CD4-positive, alpha-beta T cell treated with Interleukin-6 for 4 hours (primary cell): ENCODE measurements at regions not wholly inside any gene's neighbourhood (a gene's known extent, or its start where the extent isn't known, plus 50 kb on each side); places are given as distances from the start of the nearest gene placed in this dataset.
A peak's percentile ranks its signal among the peaks of the same experiment; 100 is the strongest.
"Not testable (repeated sequence)": the region's sequence is repeated elsewhere in the genome, so short reads cannot be mapped to it uniquely, and the experiment has no call there.

Experiments used
- DNase-seq: peaks from one replicate; pipeline ENCODE4 v3.0.0-alpha.2; 2020; ENCODE audit warnings: mixed read lengths

DNA sequence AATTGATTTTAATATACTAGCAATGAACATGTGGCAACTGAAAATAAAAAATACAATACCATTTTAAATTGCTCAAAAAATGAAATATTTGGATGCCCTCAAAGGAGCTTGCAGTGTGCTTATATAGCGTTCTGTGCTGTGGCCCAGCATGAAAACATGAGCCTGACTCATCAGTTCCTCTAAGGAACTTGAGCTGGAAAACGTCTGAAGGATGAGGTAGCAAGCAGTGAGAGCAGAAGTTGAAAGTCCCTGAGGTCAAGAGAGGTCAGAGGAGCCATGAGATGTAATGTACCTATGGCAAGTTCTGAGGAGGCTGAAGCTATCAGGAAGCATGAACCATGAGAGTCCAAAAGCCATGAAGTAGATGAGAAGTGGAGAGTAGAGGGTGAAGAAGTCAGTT, 59.7 kb downstream of the HMGB3 start:
- DNase-seq: no peak

DNA sequence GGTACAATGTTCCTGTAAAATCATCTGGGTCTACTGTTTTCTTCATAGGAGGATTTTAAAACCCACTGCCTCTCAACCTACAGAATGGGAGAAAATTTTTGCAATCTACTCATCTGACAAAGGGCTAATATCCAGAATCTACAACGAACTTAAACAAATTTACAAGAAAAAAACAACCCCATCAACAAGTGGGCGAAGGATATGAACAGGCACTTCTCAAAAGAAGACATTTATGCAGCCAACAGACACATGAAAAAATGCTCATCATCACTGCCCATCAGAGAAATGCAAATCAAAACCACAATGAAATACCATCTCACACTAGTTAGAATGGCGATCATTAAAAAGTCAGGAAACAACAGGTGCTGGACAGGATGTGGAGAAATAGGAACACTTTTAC, 83.2 kb downstream of the HMGB3 start:
- DNase-seq: not testable (repeated sequence)

DNA sequence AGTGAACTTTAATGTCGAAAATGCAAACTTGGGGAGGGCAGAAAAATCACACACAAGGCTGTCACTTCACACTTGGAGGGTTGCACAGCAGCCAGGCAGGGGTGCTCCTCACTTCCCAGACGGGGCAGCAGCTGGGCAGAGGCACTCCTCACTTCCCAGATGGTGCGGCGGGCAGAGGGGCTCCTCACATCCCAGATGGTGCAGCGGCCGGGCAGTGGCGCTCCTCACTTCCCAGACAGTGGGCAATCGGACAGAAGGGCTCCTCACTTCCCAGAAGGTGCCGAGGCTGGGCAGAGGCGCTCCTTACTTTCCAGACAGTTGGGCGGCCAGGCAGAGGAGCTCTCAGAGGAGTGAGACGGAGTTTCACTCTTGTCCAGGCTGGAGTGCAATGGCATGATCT, 90.6 kb downstream of the HMGB3 start:
- DNase-seq: no peak

DNA sequence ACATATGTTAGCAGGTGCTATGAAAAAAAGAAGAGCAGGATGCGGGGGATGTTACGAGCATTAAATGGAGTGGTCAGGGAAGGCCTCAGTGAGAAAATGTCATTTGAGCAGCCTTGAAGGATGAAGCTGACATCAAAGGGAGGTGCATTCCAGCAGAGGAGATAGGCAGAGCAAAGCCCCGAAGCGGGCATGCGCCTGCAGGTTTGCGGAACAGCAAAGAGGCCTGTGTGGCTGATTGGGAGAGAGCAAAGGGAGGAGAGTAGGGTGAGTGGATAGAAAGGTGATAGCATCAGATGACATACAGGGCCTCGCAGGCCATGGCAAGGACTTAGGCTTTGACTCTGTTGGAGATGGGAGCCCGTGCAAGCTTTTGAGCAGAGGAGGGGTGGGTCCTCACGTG, 95.4 kb upstream of the GPR50 start:
- DNase-seq: no peak

DNA sequence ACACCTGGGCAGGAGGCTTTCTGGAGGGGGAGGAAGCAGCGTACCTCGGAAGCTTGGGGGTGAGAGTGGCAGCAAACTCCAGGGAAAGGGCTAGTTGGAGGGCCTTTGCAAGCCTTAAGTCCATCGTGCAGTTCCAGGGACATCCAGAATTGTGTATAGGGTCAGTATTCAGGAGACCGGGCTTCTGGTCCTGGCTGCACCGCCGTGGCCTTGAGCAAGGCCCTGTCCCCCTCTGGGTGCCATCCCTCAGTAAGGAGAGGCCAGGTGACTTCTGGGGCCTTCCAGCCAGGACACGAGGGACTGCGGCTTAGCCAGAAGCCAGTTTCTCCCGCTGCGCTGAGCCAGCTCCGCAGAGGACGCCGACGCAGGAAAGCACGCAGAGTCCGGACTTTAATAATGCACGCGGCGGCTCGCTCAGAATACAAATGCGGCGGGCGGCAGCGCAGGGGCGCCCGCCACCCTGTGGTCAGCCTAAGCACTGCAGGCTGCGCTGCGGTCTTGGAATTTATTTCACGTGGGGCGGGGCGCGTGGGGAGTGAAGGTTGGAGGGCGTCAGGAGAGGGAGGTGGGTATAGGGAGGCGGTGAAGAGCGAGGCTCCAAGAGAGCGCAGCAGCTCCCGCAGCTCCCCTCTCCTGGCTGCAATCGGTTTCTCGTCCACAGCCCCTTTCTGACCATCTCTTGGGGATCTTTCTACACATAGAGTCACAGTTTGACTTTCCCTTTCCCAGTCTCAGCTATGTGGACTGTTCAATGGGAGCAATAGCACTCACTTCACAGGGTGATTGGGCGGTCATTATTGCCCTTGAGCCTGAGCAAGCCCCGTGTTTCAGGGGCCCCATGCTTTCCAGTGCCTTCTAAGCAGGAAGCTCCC, 94.1 kb upstream of the GPR50 start:
- DNase-seq: peak; percentile 59

DNA sequence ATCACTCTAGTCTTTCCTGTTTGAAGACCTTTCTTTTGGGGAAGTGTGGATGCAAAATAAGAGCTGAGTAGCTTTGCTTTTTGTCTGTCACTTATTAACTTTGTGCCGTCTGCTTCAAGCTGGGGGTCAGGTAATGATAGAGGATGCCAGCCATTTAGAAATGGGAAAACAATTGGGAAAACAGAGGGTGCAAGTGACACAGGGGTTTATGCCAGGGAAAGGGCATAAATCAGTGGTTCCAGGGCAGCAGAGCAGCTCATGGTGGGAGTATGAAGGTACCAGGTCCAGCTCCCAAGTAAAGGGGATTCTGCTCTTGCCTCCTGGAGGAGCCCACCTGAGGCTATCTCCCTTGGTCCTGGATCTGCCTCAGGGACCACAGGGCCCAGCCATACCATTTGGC, 91.9 kb upstream of the GPR50 start:
- no peak for DNase-seq

DNA sequence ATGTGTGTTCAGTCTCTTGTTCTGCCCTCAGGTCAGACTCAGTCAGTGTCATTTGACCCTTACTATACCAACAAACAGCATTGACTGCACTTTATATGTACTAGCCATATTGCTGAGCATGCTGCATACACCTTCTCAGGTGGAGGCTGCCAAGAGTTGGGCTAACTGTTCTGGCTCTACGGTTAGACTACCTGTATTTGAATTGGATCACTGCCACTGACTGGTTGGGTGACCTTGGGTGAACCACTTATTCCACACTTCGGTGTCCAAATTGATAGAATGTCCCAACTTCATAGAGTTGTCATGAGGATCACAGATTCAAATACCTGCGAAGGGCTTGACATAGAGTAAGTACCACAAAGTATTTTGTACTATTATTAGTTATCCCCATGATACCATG, 91.2 kb upstream of the GPR50 start:
- DNase-seq: no peak

DNA sequence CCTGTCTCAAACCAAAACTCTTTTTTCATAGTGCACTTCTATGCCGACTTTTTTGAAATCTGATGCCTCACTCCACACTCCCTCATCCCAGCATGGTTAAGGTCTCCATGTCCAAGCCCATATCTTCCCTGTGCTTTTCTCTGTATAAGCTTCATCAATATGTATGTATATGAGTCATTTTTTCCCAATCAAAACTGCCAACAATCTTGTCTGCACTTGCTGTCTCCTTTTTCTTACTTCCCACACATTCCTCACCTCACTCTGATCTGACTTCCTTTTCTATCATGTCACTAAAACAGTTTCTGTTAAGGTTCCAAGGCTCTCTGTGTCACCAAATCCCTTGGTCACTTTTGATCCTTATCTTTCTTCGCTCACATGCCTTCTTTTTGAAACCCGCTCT, 88.2 kb upstream of the GPR50 start:
- no peak for DNase-seq

DNA sequence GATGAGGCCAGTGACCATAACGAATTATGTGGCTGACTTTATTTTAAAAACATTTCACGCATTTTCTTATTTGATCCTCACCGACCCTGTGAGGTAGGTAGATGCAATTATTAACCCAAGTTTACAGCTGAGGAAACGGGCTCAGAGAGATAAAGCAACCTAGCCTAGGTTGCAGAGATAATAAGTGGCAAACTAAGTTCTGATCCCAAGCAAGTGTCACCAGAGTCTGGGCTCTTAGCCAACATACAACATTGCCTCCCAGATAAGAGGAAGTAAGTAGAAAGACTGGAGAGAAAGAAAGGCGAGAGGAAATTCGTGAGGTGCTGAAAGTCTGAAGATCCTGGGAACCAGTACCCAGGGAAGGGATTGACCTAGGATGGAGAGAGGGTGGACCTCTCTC, 77.4 kb upstream of the GPR50 start:
- no peak for DNase-seq

DNA sequence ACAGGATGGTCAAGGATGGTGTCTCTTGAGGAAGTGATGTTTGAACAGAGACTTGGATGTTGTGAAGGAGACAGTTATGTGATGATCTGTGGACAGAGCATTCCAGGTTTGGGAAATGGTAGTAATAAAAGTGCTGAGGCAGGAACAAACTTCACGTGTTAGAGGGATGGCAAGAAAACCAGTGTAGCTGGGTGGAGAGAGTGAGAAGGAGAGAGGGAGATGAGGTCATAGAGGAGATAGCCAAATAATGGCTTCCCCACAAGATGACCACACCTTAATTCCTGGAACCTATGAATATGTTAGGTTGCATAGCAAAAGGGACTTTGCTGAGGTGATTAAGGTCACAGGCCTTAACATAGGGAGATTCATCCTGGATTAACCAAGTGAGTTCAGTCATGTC, 75.6 kb upstream of the GPR50 start:
- no peak for DNase-seq

DNA sequence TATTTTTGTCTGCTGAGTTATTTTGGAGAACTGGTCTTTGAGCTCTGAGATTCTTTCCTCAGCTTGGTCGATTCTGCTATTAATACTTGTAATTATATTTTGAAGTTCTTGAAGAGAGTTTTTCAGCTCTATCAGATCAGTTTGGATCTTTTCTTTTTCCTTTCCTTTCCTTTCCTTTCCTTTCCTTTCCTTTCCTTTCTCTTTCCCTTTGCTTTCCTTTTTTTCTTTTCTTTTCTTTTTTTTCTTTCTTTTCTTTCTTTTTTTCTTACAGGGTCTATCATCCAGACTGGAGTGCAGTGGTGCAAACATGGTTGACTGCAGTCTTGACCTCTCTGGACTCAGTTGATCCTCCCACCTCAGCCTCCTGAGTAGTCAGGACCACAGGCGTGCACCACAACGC, 63.2 kb upstream of the GPR50 start:
- DNase-seq: not testable (repeated sequence)
